ENCODE measurements at regions not wholly inside any gene's neighbourhood (a gene's known extent, or its start where the extent isn't known, plus 50 kb on each side); places are given as distances from the start of the nearest gene placed in this dataset.

- Histone ChIP-seq H3K4me3 (ENCODE audit: low read length) (no peak overlapping the region), H3K9me3 (ENCODE audit: insufficient read depth, low read length) (no peaks in the 10 kb centered on the region), H3K79me2 (ENCODE audit: low read length) (no peaks in the 10 kb centered on the region), H3K4me2 (ENCODE audit: low read length) (no peak overlapping the region), H4K20me1 (ENCODE audit: insufficient read depth, low read length) (no peaks in the 10 kb centered on the region), H3K9ac (ENCODE audit: low read length) (no peak overlapping the region), H3K4me1 (ENCODE audit: low read length) (peaks cover 14% of the 10 kb centered on the region), H2AFZ (ENCODE audit: low read depth, low read length) (no peak overlapping the region), H3K36me3 (replicated peaks; ENCODE audit: low read depth, low read length) (no peaks in the 10 kb centered on the region), H3K27ac (ENCODE audit: low read length) (no peak overlapping the region), H3K27me3 (ENCODE audit: low read depth, low read length) (no peaks in the 10 kb centered on the region)
- TF ChIP-seq CTCF (IDR thresholded peaks at IDR 0.05; ENCODE audit: low read depth, low read length) = no peak
- no peak for TF ChIP-seq EZH2phosphoT487 (IDR thresholded peaks at IDR 0.05; ENCODE audit: low read depth)
Observed at GRCh38 chr20:16215041-16215440, 358.2 kb downstream of the KIF16B start.

GRCh38 chr20:16212790-16213189 is 360.5 kb downstream of the KIF16B start:
- Histone ChIP-seq H3K27ac (ENCODE audit: low read length) (no peak overlapping the region), H3K27me3 (ENCODE audit: low read depth, low read length) (no peaks in the 10 kb centered on the region), H3K4me2 (ENCODE audit: low read length) (peak overlapping the region; percentile 0; the same call in 1 of the 2 replicates), H3K79me2 (ENCODE audit: low read length) (no peaks in the 10 kb centered on the region), H3K4me1 (ENCODE audit: low read length) (peaks cover 14% of the 10 kb centered on the region), H2AFZ (ENCODE audit: low read depth, low read length) (no peak overlapping the region), H3K9me3 (ENCODE audit: insufficient read depth, low read length) (no peaks in the 10 kb centered on the region), H3K9ac (ENCODE audit: low read length) (no peak overlapping the region), H4K20me1 (ENCODE audit: insufficient read depth, low read length) (no peaks in the 10 kb centered on the region), H3K4me3 (ENCODE audit: low read length) (no peak overlapping the region), H3K36me3 (replicated peaks; ENCODE audit: low read depth, low read length) (no peaks in the 10 kb centered on the region)
- TF ChIP-seq EZH2phosphoT487 (IDR thresholded peaks at IDR 0.05; ENCODE audit: low read depth) = no peak
- TF ChIP-seq CTCF (IDR thresholded peaks at IDR 0.05; ENCODE audit: low read depth, low read length) = no peak

- H3K36me3 ChIP-seq (replicated peaks; ENCODE audit: low read depth, low read length) = no peaks in the 10 kb centered on the region
- peaks cover 19% of the 10 kb centered on the region for H3K4me1 ChIP-seq (ENCODE audit: low read length)
- no peak overlapping the region for H3K27ac ChIP-seq (ENCODE audit: low read length)
- H3K4me3 ChIP-seq (ENCODE audit: low read length) = no peak overlapping the region
- no peaks in the 10 kb centered on the region for H3K27me3 ChIP-seq (ENCODE audit: low read depth, low read length)
- no peak for TF ChIP-seq EZH2phosphoT487 (IDR thresholded peaks at IDR 0.05; ENCODE audit: low read depth)
- TF ChIP-seq CTCF (IDR thresholded peaks at IDR 0.05; ENCODE audit: low read depth, low read length) = no peak
- no peak overlapping the region for H3K4me2 ChIP-seq (ENCODE audit: low read length)
- no peak overlapping the region for H3K9ac ChIP-seq (ENCODE audit: low read length)
- no peaks in the 10 kb centered on the region for H4K20me1 ChIP-seq (ENCODE audit: insufficient read depth, low read length)
- H3K79me2 ChIP-seq (ENCODE audit: low read length) = no peaks in the 10 kb centered on the region
- no peaks in the 10 kb centered on the region for H3K9me3 ChIP-seq (ENCODE audit: insufficient read depth, low read length)
- H2AFZ ChIP-seq (ENCODE audit: low read depth, low read length) = no peak overlapping the region
Observed at GRCh38 chr20:16209951-16210361, 363.3 kb downstream of the KIF16B start.

- Histone ChIP-seq H2AFZ (ENCODE audit: low read depth, low read length) (no peak overlapping the region), H3K9ac (ENCODE audit: low read length) (no peak overlapping the region), H4K20me1 (ENCODE audit: insufficient read depth, low read length) (no peaks in the 10 kb centered on the region), H3K36me3 (replicated peaks; ENCODE audit: low read depth, low read length) (no peaks in the 10 kb centered on the region), H3K27me3 (ENCODE audit: low read depth, low read length) (no peaks in the 10 kb centered on the region), H3K4me2 (ENCODE audit: low read length) (no peak overlapping the region), H3K27ac (ENCODE audit: low read length) (no peak overlapping the region), H3K9me3 (ENCODE audit: insufficient read depth, low read length) (no peaks in the 10 kb centered on the region), H3K79me2 (ENCODE audit: low read length) (no peaks in the 10 kb centered on the region), H3K4me3 (ENCODE audit: low read length) (no peak overlapping the region), H3K4me1 (ENCODE audit: low read length) (peaks cover 19% of the 10 kb centered on the region)
- TF ChIP-seq EZH2phosphoT487 (IDR thresholded peaks at IDR 0.05; ENCODE audit: low read depth) (no peak), CTCF (IDR thresholded peaks at IDR 0.05; ENCODE audit: low read depth, low read length) (no peak)
Observed at GRCh38 chr20:16209357-16209756, 363.9 kb downstream of the KIF16B start.

All from OCI-LY3 (cell line).